ENCODE measurements at regions not wholly inside any gene's neighbourhood (a gene's known extent, or its start where the extent isn't known, plus 50 kb on each side); places are given as distances from the start of the nearest gene placed in this dataset.

DNA sequence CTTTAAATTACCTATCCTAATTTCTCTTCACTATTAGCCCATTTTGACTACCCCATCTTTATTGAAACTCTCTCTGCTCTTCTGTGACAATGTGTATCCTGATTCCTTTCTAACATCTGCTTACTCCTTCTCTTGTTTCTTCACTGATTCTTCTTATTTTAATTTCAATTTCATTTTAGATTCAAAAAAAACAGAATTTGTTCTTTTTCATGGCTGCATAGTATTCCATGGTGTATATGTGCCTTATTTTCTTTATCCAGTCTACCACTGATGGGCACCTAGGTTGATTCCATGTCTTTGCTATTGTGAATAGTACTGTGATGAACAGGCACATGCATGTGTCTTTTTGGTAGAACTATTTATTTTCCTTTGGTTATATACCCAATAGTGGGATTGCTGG, 120.0 kb upstream of the VAMP7 start:
- Histone ChIP-seq H3K4me1 (no peaks in the 10 kb centered on the region), H3K36me3 (no peaks in the 10 kb centered on the region), H3K4me3 (no peak overlapping the region), H3K27ac (no peak overlapping the region), H3K27me3 (no peaks in the 10 kb centered on the region), H3K9me3 (no peaks in the 10 kb centered on the region)
- ATAC-seq: no peak
- TF ChIP-seq POLR2AphosphoS5 (IDR thresholded peaks at IDR 0.05): no peak
- TF ChIP-seq, protein P1, sequence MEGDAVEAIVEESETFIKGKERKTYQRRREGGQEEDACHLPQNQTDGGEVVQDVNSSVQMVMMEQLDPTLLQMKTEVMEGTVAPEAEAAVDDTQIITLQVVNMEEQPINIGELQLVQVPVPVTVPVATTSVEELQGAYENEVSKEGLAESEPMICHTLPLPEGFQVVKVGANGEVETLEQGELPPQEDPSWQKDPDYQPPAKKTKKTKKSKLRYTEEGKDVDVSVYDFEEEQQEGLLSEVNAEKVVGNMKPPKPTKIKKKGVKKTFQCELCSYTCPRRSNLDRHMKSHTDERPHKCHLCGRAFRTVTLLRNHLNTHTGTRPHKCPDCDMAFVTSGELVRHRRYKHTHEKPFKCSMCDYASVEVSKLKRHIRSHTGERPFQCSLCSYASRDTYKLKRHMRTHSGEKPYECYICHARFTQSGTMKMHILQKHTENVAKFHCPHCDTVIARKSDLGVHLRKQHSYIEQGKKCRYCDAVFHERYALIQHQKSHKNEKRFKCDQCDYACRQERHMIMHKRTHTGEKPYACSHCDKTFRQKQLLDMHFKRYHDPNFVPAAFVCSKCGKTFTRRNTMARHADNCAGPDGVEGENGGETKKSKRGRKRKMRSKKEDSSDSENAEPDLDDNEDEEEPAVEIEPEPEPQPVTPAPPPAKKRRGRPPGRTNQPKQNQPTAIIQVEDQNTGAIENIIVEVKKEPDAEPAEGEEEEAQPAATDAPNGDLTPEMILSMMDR (IDR thresholded peaks at IDR 0.05): no peak

DNA sequence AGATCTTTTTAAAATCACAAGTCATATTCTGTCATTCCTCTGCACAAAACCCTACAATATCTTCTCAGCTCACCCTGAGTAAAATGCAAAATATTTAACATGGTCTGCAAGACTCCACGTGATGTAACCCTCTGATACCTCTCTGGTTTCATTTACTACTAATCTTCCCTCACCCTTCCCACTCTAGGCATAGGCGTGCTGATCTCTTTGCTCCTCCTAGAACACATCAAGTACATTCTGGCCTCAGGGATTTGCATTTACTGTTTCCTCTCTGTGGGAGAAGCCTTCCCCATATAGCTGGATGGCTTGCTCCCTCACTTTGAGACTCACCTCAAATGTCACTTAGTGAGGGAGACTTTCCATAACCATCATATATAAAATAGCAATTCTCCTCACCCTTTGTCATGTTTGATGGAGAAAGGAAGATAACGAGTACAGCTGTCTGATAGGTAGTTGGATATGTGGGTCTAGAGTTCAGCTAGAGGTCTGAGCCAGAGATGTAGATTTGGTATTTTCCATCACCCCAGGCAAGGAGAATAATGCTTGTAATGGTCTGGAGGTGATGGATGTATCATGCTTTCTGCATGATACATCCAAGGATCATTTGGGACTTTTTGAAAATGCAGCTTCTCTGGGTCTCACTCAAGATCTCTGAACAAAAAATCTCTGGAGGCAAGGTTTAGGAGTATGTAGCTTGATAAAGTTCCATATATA, 123.9 kb upstream of the VAMP7 start:
- ATAC-seq: no peak
- WGBS, 2 donors (ENCODE audit: low coverage in 1 of 2): 48 to 50% methylated on average over 2 to 3 of the region's 3 CpGs
- TF ChIP-seq, protein P1 (IDR thresholded peaks at IDR 0.05): no peak
- no peak for TF ChIP-seq POLR2AphosphoS5 (IDR thresholded peaks at IDR 0.05)
- no peak for TF ChIP-seq POLR2A (IDR thresholded peaks at IDR 0.05)
- Histone ChIP-seq H3K4me1 (no peaks in the 10 kb centered on the region), H3K27ac (no peak overlapping the region), H3K27me3 (no peaks in the 10 kb centered on the region), H3K36me3 (no peaks in the 10 kb centered on the region), H3K9me3 (no peaks in the 10 kb centered on the region), H3K4me3 (no peak overlapping the region)

DNA sequence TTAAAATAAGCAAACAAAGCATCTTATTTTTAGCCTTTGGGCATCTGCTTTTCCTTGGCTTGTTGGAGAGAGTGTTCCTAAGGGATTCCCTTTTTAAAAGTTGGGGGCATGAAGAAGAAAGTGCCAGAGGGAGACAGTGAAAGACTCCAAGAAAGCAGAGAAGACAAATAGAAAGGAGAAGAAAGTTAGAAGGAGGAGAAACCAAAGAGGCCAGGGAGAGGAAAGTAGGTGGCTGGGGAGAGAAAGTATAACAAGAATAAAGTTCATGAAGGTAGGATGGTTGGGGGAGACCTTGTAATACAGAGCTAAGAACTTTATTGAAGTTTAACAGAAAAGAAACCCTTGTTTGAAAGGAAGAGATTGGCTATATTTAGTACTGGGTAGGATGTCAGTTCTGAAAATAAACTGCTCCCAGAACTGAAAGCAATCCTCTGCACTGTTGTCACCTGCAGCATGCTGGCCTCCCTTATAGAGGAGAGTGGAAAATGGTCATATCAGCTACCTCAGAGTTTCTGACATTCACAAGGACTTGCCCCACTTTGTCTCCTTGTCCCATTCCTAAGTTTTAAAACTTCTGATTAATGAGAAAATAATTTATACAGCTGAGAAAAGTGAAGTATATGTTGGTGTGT, 125.3 kb upstream of the VAMP7 start:
- TF ChIP-seq POLR2AphosphoS5 (IDR thresholded peaks at IDR 0.05) (no peak), EP300 (IDR thresholded peaks at IDR 0.05) (no peak), POLR2A (IDR thresholded peaks at IDR 0.05) (no peak)
- TF ChIP-seq, protein P1 (IDR thresholded peaks at IDR 0.05): no peak
- Histone ChIP-seq H3K4me1 (no peaks in the 10 kb centered on the region), H3K4me3 (no peak overlapping the region), H3K27me3 (no peaks in the 10 kb centered on the region), H3K27ac (no peak overlapping the region), H3K9me3 (no peaks in the 10 kb centered on the region), H3K36me3 (no peaks in the 10 kb centered on the region)
- no peak for ATAC-seq

DNA sequence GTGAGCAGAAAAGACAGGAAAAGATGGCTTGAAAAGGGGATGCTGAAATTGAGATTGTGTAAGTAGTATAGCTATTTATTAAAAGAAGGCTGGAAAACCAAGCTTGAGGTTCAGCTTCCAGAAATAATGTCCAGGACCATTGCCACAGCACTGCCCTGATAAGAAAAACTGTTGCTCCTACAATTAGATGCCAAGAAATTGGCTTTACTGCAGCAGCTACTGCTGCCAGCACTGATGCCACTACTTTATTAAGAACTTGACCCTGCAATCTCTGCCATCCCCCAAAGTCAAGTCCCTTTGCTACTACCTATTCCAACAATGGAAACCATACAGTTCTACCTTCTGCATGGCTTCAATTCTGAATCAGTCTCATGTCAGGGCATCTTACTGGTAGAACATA, 130.0 kb upstream of the VAMP7 start:
- no peaks in the 10 kb centered on the region for H3K27me3 ChIP-seq
- no peak overlapping the region for H3K27ac ChIP-seq
- no peaks in the 10 kb centered on the region for H3K36me3 ChIP-seq
- H3K4me3 ChIP-seq: no peak overlapping the region
- TF ChIP-seq POLR2AphosphoS5 (IDR thresholded peaks at IDR 0.05): no peak
- TF ChIP-seq, protein P1 (IDR thresholded peaks at IDR 0.05): no peak
- TF ChIP-seq EP300 (IDR thresholded peaks at IDR 0.05): no peak
- TF ChIP-seq POLR2A (IDR thresholded peaks at IDR 0.05): no peak
- H3K4me1 ChIP-seq: no peaks in the 10 kb centered on the region
- no peak for ATAC-seq
- no peaks in the 10 kb centered on the region for H3K9me3 ChIP-seq

DNA sequence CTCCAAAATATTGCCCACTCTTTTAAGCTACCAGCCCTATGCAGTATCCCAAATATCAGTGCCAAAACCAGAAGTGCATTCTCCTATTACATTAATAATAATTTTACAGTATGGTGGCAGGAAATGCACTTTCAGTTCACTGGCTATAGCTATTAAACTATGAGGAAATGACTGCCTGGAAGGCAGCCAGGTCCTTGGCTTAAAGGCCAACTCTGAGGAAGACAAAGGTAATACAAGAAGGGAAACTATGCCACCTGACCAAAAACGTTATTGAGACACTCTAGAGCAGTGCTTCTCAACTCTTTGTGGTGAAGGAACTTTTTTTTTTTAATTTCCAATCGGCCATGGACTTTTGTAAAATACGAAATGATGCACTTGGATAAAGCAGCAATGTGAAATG, 133.6 kb upstream of the VAMP7 start:
- ATAC-seq: no peak
- Histone ChIP-seq H3K36me3 (no peaks in the 10 kb centered on the region), H3K27me3 (no peaks in the 10 kb centered on the region), H3K4me3 (no peak overlapping the region), H3K27ac (no peak overlapping the region), H3K9me3 (no peaks in the 10 kb centered on the region), H3K4me1 (peaks cover 0 to 5% (median 0%) of the 10 kb centered on the region in 3 donors)
- WGBS, 2 donors (ENCODE audit: low coverage in 1 of 2): 32 to 33% methylated on average over 3 of the region's 3 CpGs
- TF ChIP-seq, protein P1 (IDR thresholded peaks at IDR 0.05): no peak
- no peak for TF ChIP-seq POLR2A (IDR thresholded peaks at IDR 0.05)
- TF ChIP-seq POLR2AphosphoS5 (IDR thresholded peaks at IDR 0.05): no peak
- TF ChIP-seq EP300 (IDR thresholded peaks at IDR 0.05): no peak

All from gastroesophageal sphincter (tissue), 4 donors.